Testis (tissue), 2 donors: ENCODE measurements at regions not wholly inside any gene's neighbourhood (a gene's known extent, or its start where the extent isn't known, plus 50 kb on each side); places are given as distances from the start of the nearest gene placed in this dataset.

Experiments
- CTCF ChIP-seq, 3 experiments: fragments of 450-650 bp in 2 of 3; fragments of 200-600 bp in 1 of 3; sonication (generic) in 1 of 3; IDR thresholded peaks; one replicate each; pipeline ENCODE4 v1.5.1; 2016 to 2019; ENCODE audit warnings: antibody characterized with exemption in 3 of 3, mild to moderate bottlenecking in 2 of 3, moderate library complexity in 1 of 3
- POLR2A ChIP-seq: fragments of 450-650 bp; IDR thresholded peaks from one replicate; pipeline ENCODE4 v1.6.1; 2017; ENCODE audit warnings: antibody characterized with exemption, mild to moderate bottlenecking, moderate library complexity

- TF ChIP-seq CTCF (IDR thresholded peaks at IDR 0.05), result no peak
- TF ChIP-seq POLR2A, result no peak
These were observed 83.7 kb upstream of the ZNF322 start for GRCh38 chr6:26743157-26743821.
